ENCODE measurements at regions not wholly inside any gene's neighbourhood (a gene's known extent, or its start where the extent isn't known, plus 50 kb on each side); places are given as distances from the start of the nearest gene placed in this dataset.
"Not testable (repeated sequence)": the region's sequence is repeated elsewhere in the genome, so short reads cannot be mapped to it uniquely, and the experiment has no call there.

DNA sequence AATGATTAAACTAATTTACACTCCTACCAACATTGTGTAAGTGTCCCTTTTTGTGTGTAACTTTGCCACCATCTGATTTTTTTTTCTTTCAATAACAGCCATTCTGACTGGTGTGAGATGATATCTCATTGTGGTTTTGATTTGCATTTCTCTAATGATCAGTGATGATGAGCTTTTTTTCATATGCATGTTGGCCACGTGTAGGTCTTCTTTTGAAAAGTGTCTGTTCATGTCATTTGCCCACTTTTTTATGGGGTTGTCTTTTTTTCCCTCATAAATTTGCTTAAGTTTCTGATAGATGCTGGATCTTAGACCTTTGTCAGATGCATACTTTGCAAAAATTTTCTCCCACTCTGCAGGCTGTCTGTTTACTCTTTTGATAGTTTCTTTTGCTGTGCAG, 102.5 kb upstream of the ZEB2 start:
- not testable (repeated sequence) for H3K4me3 Mint-ChIP-seq, H3K27ac Mint-ChIP-seq, H3K4me1 Mint-ChIP-seq, H3K9me3 Mint-ChIP-seq, H3K27me3 Mint-ChIP-seq, H3K36me3 Mint-ChIP-seq

DNA sequence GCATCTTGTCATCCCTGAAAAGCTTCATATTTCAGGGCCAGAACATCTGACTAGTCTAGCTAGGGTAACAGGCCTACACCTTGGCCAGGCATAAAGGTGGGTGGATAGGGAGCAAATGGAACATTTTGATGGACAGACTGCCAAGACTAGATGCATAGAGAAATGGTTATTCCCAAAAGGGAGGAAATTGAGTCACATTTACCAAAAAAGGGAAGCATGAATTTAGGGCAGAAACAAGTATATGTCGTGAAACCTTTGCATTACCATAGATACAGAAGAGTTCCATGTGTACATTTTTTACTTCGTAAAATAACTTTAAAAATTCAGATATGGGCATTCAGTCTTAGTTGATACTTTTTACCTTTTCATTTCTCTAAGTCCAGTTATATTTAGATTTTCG, 101.3 kb upstream of the ZEB2 start:
- H3K36me3 Mint-ChIP-seq = no peaks in the 10 kb centered on the region
- H3K27me3 Mint-ChIP-seq = peaks cover 2% of the 10 kb centered on the region

DNA sequence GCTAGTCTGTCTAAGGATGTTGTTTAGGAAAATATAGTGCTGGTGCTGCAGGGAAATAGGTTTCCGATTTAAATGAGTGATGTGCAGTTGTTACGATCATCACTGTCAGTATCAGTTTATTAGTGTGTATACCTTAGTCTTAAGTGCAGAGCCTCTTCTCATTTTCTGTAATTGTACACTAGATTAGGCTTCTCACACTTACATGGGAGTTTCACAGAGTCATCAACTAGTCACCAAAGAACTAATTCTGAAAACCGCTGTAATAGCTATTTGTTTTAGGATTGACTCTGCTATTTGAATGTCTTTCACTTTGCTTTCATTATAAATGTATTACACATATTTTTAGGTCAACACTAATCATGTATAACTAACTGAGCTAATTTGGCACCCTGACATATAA, 99.8 kb upstream of the ZEB2 start:
- Mint-ChIP-seq H3K4me3 (no peak overlapping the region), H3K27ac (no peak overlapping the region), H3K4me1 (no peaks in the 10 kb centered on the region), H3K27me3 (peaks cover 2% of the 10 kb centered on the region), H3K9me3 (no peaks in the 10 kb centered on the region), H3K36me3 (no peaks in the 10 kb centered on the region)

More for the DNA sequence above, 101.3 kb upstream of the ZEB2 start:
- no peak overlapping the region for H3K4me3 Mint-ChIP-seq
- H3K27ac Mint-ChIP-seq = no peak overlapping the region
- H3K4me1 Mint-ChIP-seq = no peaks in the 10 kb centered on the region
- no peaks in the 10 kb centered on the region for H3K9me3 Mint-ChIP-seq

DNA sequence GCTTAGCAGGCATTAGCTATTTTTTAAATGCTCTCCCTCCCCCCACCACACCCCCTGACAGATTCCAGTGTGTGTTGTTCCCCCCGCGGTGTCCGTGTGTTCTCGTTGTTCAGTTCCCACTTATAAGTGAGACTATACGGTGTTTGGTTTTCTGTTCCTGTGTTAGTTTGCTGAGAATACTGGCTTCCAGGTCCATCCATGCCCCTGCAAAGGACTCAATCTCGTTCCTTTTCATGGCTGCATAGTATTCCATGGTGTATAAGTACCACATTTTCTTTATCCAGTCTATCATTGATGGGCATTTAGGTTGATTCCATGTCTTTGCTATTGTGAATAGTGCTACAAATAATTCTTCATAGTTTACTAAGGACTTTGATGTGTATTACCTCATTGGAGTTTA, 97.3 kb upstream of the ZEB2 start:
- not testable (repeated sequence) for H3K36me3 Mint-ChIP-seq, H3K4me3 Mint-ChIP-seq, H3K4me1 Mint-ChIP-seq, H3K27me3 Mint-ChIP-seq, H3K27ac Mint-ChIP-seq, H3K9me3 Mint-ChIP-seq

DNA sequence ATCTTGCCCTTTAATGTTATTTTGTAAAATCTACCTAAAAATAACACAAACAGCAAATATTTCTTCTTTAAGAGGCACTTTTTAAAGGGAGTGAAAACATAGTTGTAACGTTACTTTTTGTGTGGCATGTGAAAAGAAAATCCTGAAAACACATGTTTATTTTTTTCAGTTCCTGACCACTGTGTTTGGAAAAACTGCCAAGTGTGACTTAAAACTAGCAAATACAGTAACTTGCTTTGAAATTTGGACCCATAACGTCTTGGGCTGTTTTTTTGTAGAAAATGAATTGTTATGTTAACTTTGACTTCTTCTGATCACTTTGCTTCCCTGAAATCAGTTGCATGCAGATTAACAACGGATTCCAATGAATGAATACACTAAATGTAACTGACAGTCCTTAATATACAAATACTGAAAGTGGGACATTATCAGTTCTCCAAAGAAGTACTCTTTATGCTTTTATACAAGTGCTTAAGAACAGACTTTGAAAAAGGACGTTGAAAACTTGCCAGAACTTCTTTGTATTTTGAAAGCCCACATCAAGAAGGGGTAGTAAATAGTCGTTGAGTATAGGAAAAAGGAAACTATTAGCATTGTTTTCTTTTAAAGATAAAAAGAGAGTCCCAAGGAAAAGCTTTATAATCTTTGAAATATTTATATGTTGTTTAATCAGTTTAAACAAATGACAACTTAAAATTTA, 96.1 kb upstream of the ZEB2 start:
- Mint-ChIP-seq H3K27ac (no peak overlapping the region), H3K9me3 (peaks cover 6% of the 10 kb centered on the region), H3K4me1 (no peaks in the 10 kb centered on the region), H3K4me3 (no peak overlapping the region), H3K36me3 (no peaks in the 10 kb centered on the region), H3K27me3 (no peaks in the 10 kb centered on the region)

DNA sequence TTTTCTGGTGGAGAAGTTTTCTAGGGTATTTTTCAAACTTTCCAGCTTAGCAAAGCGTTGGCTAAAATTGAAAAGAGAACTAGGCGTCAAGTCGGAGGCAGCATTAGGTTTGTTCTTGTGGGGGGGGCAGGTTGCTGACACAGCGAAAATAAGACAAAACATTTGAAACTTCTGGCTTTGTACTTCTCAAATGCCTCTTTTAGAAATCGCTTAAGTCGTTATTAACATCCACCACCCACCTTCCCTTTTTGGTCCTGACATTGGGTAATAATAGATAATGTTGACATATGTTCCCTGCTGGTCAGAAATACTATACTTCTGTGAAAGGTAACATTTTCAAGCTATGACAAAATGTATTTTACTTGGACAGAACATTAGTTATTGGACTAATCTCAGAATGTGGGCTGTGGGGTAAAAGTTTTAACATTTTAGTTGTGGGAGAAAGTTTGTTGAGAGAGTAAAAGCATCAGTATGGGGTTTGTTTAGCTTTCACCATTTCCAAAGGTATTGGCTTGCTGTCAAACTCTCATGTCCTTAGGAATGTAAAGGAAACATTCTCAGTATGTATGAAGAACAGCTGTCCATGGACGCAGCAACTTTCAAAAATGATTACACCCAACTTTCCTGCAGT, 88.1 kb upstream of the ZEB2 start:
- Mint-ChIP-seq H3K36me3 (no peaks in the 10 kb centered on the region), H3K4me3 (no peak overlapping the region), H3K4me1 (no peaks in the 10 kb centered on the region), H3K27ac (no peak overlapping the region), H3K27me3 (no peaks in the 10 kb centered on the region), H3K9me3 (no peaks in the 10 kb centered on the region)

DNA sequence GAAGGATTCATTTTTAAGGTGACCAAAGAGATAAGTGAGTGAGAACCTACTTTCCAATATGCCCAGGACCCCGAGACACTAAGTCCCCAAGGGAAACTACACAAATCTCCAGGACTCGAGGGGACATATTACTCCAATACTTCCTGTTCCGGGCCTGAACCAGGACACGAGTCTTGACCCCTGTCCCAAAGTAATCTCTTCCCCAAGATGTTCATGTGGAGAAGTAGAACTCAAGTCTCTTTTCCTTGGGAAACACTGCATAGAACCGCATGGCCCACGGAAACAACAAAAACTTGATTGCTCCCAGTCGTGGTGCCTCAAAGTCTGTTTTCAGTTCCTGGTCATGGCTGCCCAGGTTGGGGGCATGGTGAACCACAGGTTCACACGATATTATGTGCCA, 87.2 kb upstream of the ZEB2 start:
- Mint-ChIP-seq H3K27me3 (no peaks in the 10 kb centered on the region), H3K9me3 (no peaks in the 10 kb centered on the region), H3K36me3 (no peaks in the 10 kb centered on the region), H3K27ac (no peak overlapping the region), H3K4me1 (no peaks in the 10 kb centered on the region), H3K4me3 (no peak overlapping the region)

DNA sequence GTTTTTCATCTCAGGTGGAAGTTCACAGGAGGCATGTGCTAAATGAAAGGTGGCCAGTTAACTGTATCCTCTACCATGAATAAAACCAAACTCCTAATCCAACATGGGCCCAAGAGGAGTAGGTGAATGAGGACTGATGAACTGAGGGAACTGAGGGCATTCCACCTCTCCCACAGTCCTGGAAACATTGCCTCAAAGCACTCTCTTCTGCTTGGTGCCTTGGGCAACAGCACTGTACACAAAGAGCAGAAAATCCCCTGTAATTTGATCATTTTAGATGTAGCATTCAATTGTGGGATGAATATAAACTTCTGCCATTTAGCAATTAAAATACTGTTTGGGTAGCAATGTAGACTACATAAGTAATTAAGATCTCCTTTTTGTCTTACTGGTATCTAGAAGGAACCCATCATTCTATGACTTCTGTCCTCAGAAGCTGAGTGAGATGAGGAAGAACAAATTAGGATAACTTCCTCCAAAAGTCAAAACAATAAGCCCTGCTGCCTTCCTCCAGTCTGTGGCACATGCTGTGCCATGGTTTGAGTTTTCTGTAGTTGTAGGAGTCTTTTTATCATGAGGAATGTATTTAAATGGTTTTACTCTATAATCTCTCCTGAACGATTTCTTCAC, 86.7 kb upstream of the ZEB2 start:
- Mint-ChIP-seq H3K36me3 (no peaks in the 10 kb centered on the region), H3K4me1 (no peaks in the 10 kb centered on the region), H3K27me3 (no peaks in the 10 kb centered on the region), H3K9me3 (no peaks in the 10 kb centered on the region), H3K27ac (no peak overlapping the region), H3K4me3 (no peak overlapping the region)

DNA sequence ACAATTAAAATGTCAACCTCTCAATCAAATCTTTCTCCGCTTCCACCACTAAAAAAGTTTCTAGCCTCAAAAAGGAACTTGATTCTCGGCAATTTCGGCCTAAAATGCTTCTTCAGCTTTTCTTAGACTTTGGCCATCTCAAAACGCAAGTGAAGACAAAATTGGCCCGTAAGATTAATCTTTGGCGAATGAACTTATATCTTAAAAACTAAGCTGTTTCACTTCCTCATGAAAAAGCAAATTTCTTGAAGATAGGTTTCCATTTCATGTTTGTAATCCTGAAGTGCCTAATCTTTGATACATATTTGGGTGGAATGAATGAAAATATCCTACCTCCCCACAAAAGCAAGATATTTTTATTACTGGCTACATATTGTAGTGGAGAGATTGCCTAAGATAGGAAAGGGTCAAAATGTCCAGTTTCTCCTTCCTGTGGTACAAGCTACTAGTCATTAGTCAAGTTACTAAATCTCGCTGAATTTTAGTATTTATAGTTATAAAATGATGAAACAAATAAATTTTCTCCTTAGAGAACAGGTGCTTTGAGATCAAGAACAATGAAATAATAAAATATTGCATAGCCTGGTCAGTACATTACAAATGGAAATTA, 85.4 kb upstream of the ZEB2 start:
- no peak overlapping the region for H3K4me3 Mint-ChIP-seq
- no peaks in the 10 kb centered on the region for H3K36me3 Mint-ChIP-seq
- H3K4me1 Mint-ChIP-seq = no peaks in the 10 kb centered on the region
- H3K9me3 Mint-ChIP-seq = no peaks in the 10 kb centered on the region
- no peaks in the 10 kb centered on the region for H3K27me3 Mint-ChIP-seq
- no peak overlapping the region for H3K27ac Mint-ChIP-seq

DNA sequence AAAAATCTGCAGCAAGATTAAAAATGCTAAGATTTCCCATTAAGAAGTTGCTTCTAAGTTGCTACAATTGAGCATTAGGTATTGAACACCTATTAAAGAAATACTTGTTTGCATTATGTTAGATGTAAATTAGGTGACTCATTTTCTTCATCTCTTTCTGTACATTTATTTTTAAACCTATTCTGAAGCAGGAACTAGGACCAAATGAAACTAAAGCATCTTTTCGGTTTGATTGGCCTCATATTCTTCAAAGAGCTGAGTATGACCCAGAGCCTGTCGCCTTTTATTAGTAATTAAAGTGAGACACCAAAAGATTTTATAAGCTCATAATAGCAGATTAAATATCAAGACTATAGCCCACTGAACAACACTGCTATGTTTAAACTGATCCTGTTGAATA, 83.4 kb upstream of the ZEB2 start:
- H3K27me3 Mint-ChIP-seq = no peaks in the 10 kb centered on the region
- H3K4me1 Mint-ChIP-seq = no peaks in the 10 kb centered on the region
- H3K36me3 Mint-ChIP-seq = no peaks in the 10 kb centered on the region
- H3K27ac Mint-ChIP-seq = no peak overlapping the region
- no peaks in the 10 kb centered on the region for H3K9me3 Mint-ChIP-seq
- no peak overlapping the region for H3K4me3 Mint-ChIP-seq

DNA sequence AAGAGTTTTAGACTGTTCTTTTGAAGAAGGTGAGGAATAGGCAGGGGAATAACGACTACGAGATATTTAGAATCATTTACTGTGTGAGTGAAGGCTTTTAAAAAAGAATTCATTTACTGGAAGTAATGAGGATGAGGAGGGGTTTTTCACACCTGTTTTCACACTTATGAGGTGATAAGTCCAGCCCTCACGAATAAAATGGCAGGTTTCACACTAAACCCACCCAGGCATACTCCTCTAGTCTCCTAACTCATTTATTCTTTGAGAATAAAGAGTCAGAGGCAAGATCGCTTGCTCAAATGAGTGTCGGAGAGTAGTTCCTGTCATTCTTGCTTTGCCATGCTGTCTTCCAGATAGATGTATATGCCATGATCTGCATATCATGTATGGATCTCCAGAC, 79.0 kb upstream of the ZEB2 start:
- no peak overlapping the region for H3K27ac Mint-ChIP-seq
- no peaks in the 10 kb centered on the region for H3K4me1 Mint-ChIP-seq
- H3K4me3 Mint-ChIP-seq = no peak overlapping the region
- H3K9me3 Mint-ChIP-seq = peaks cover 6% of the 10 kb centered on the region
- H3K27me3 Mint-ChIP-seq = peaks cover 4% of the 10 kb centered on the region
- no peaks in the 10 kb centered on the region for H3K36me3 Mint-ChIP-seq

DNA sequence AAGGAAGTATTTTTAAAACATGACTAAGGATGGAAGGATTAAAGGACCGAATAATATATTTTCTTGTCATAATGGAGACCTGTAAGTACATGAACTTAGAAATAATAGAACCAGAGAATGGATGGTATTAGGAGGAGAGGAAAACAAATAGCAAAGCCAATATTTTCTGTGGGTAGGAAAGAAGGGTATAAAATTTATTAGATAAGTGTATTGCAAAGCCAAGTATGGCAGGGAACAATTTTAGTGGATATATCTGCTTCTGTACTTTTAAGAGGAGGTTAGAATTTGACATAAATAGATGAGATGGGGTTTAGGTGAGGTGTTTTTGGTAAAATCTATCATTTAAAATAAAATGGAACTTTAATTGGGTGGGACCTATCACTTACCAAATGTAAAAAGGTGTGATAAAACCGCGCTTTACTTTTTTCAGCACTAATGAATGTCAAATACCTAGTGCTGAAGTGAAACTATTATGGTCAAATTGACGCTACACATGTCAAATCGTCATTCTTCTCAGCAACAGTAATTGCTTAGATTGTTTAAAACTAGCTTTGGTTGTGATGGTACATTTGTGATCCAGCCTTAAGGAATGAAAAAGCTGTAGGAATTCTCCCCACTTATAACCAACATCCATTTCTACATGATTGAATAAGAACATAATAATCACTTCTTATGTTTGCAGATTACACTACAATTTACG, 78.1 kb upstream of the ZEB2 start:
- H3K4me3 Mint-ChIP-seq = no peak overlapping the region
- H3K4me1 Mint-ChIP-seq = no peaks in the 10 kb centered on the region
- peaks cover 6% of the 10 kb centered on the region for H3K9me3 Mint-ChIP-seq
- H3K27me3 Mint-ChIP-seq = peaks cover 4% of the 10 kb centered on the region
- no peak overlapping the region for H3K27ac Mint-ChIP-seq
- H3K36me3 Mint-ChIP-seq = no peaks in the 10 kb centered on the region

DNA sequence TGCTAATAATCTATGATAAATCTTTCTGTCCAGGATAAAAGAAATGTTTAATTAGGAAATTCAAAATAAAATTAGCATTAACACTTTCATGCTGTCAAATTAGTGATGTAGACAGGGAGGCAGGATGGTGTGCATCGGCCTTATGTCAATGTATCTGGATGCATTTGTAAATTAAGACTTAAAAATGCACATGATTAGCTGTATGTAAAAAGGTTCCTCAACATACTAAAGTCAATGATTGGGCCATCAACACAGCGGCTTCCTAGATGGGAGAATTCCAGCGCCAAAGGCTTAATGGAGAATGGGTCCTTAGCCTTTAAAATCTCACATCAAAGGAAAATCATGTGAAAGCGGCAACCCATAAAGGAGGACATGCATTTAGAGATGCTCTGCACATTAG, 77.5 kb upstream of the ZEB2 start:
- no peak overlapping the region for H3K27ac Mint-ChIP-seq
- H3K4me3 Mint-ChIP-seq = no peak overlapping the region
- peaks cover 4% of the 10 kb centered on the region for H3K27me3 Mint-ChIP-seq
- peaks cover 6% of the 10 kb centered on the region for H3K9me3 Mint-ChIP-seq
- H3K4me1 Mint-ChIP-seq = no peaks in the 10 kb centered on the region
- no peaks in the 10 kb centered on the region for H3K36me3 Mint-ChIP-seq

DNA sequence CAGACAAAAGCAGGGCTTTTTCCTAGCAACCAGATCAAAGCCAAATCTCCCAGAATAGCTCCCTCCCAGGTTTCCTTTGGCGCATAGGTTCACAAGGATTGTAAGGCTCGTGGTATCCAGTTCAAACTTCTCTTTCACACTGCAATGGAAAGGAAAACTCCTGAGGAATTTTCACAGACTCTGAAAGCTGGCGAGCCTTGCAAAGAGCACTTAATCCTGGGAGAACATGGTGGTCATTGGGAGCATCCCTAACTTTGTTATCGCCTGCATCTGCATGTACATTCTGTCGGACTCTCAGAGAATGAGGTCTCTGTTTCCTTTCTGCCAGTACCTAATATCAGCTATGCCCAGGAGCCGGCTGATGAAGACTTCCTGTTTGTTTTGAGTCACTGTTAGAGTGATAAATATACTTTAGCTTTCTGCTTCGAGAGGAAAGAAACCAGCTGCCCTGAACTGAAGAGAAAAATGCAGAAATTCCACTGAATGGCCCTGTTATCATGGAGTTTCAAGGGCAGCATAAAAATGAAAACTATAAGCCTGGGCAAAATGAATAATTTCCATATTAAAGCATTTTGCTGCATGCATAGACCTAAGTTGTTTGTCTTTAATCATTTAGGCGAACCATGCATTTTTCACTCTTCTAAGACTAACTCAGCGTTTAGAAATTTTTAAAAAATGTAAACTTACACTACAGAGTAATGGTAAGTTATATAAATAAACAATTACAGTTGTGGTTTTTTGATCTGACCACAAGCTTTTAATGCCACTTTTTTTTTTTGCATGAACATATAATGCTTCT, 76.4 kb upstream of the ZEB2 start:
- Mint-ChIP-seq H3K4me1 (no peaks in the 10 kb centered on the region), H3K27me3 (peaks cover 4% of the 10 kb centered on the region), H3K9me3 (peaks cover 6% of the 10 kb centered on the region), H3K27ac (no peak overlapping the region), H3K4me3 (no peak overlapping the region), H3K36me3 (no peaks in the 10 kb centered on the region)

DNA sequence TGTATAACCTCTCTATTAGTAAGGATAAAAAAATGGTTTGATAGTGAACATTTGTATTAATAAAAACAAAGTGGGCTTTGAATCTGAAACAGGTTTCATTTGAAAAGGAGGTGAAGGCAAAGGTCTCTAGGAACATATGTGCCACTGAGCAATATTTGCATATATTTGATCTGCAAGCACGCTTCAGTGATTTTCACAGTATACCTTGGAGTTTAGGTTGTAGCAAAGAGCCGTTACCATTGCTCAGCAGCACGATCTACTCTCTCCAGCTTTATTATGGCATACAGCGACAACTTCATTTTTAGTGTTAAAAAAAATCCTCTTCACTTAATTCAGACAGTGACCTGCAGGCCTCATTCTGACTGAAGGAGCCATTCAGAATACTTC, 75.8 kb upstream of the ZEB2 start:
- no peak overlapping the region for H3K4me3 Mint-ChIP-seq
- peaks cover 4% of the 10 kb centered on the region for H3K27me3 Mint-ChIP-seq
- H3K27ac Mint-ChIP-seq = no peak overlapping the region

More for the DNA sequence above, 75.8 kb upstream of the ZEB2 start:
- Mint-ChIP-seq H3K9me3 (peaks cover 6% of the 10 kb centered on the region), H3K4me1 (no peaks in the 10 kb centered on the region), H3K36me3 (no peaks in the 10 kb centered on the region)

All from activated naive CD4-positive, alpha-beta T cell treated with anti-CD3 and anti-CD28 coated beads, Interleukin-2, amount 50 U/mL, for 24 hours (primary cell).